Natural killer cell (primary cell): ENCODE measurements at regions not wholly inside any gene's neighbourhood (a gene's known extent, or its start where the extent isn't known, plus 50 kb on each side); places are given as distances from the start of the nearest gene placed in this dataset.

Experiments used
- ATAC-seq, 3 donors: fragments of 150-1000 bp in 2 of 3; fragments of 200-7000 bp in 1 of 3; cut with Tn5 transposase; 1 replicate in 1 of 3; 2 replicates in 2 of 3; pipeline ENCODE4 v1.10.0; 2021; ENCODE audit warnings: mild to moderate bottlenecking in 2 of 3, moderate library complexity in 2 of 3
- DNase-seq, 2 donors: peaks; one replicate each; pipeline versions ENCODE4 v3.0.0 to v3.0.0-alpha.2; 2013 to 2021; ENCODE audit warnings: mixed read lengths in 1 of 2
- H3K27ac ChIP-seq: one replicate; pipeline ENCODE4 v1.5.1; 2013; ENCODE audit warnings: mild to moderate bottlenecking, low read length
- H3K27me3 ChIP-seq: one replicate; pipeline ENCODE4 v1.6.1; 2013; ENCODE audit warnings: low read length; ENCODE audit not compliant: control insufficient read depth, insufficient read depth
- H3K36me3 ChIP-seq: one replicate; pipeline ENCODE4 v1.6.1; 2013; ENCODE audit warnings: low read length; ENCODE audit not compliant: control insufficient read depth, insufficient read depth
- H3K4me1 ChIP-seq: one replicate; pipeline ENCODE4 v1.6.1; 2013; ENCODE audit warnings: low read length; ENCODE audit not compliant: control insufficient read depth, insufficient read depth
- H3K4me3 ChIP-seq: one replicate; pipeline ENCODE4 v1.5.1; 2013; ENCODE audit warnings: low read length
- H3K9me3 ChIP-seq: one replicate; pipeline ENCODE4 v1.6.1; 2013; ENCODE audit warnings: low read length; ENCODE audit not compliant: control insufficient read depth, insufficient read depth
- H3K27ac Mint-ChIP-seq, 2 donors: one replicate each; pipeline ENCODE4 v1.8.0; 2022; ENCODE audit warnings: mild to moderate bottlenecking in 2 of 2, mixed read lengths in 2 of 2, moderate library complexity in 1 of 2
- H3K27me3 Mint-ChIP-seq, 2 donors: one replicate each; pipeline ENCODE4 v1.8.0; 2022; ENCODE audit warnings: low read depth in 2 of 2, mixed read lengths in 2 of 2
- H3K36me3 Mint-ChIP-seq: one replicate; pipeline ENCODE4 v1.8.0; 2022; ENCODE audit warnings: mixed read lengths
- H3K4me1 Mint-ChIP-seq, 2 donors: one replicate each; pipeline ENCODE4 v1.8.0; 2022; ENCODE audit warnings: mixed read lengths in 2 of 2
- H3K4me3 Mint-ChIP-seq: one replicate; pipeline ENCODE4 v1.8.0; 2022; ENCODE audit warnings: mild to moderate bottlenecking, moderate library complexity, mixed read lengths
- H3K9me3 Mint-ChIP-seq, 2 donors: one replicate each; pipeline ENCODE4 v1.8.0; 2022; ENCODE audit warnings: mixed read lengths in 2 of 2
- WGBS: methylation state at CpG from one replicate; pipeline ENCODE4 v1.1.7; 2013; ENCODE audit warnings: missing lambda C conversion rate; ENCODE audit not compliant: insufficient coverage; 5-methylcytosine and 5-hydroxymethylcytosine counted together
- intact Hi-C: fragments of 100-400 bp; cut with micrococcal nuclease; formaldehyde crosslinking; loops from one replicate; pipeline ENCODE4 v1.14.2; 2022
- TF ChIP-seq, protein P1 (sequence below): fragments of 200-600 bp; IDR thresholded peaks from one replicate; pipeline ENCODE4 v1.8.0; 2022; ENCODE audit warnings: antibody characterized with exemption

- ATAC-seq: no peak
- Mint-ChIP-seq H3K27me3 (peaks cover 0 to 4% of the 10 kb centered on the region in 2 donors), H3K9me3 (peaks cover 7% of the 10 kb centered on the region in 2 donors), H3K36me3 (peaks cover 19% of the 10 kb centered on the region), H3K27ac (no peak overlapping the region), H3K4me1 (no peaks in the 10 kb centered on the region), H3K4me3 (no peak overlapping the region)
- intact Hi-C loops: no loop called here
- 93% methylated on average over 37 of the region's 50 CpGs for WGBS
- Histone ChIP-seq H3K4me1 (no peaks in the 10 kb centered on the region), H3K36me3 (no peaks in the 10 kb centered on the region), H3K27me3 (no peaks in the 10 kb centered on the region), H3K4me3 (no peak overlapping the region), H3K27ac (no peak overlapping the region), H3K9me3 (peaks cover 20% of the 10 kb centered on the region)
- DNase-seq: no peak
- TF ChIP-seq, protein P1, sequence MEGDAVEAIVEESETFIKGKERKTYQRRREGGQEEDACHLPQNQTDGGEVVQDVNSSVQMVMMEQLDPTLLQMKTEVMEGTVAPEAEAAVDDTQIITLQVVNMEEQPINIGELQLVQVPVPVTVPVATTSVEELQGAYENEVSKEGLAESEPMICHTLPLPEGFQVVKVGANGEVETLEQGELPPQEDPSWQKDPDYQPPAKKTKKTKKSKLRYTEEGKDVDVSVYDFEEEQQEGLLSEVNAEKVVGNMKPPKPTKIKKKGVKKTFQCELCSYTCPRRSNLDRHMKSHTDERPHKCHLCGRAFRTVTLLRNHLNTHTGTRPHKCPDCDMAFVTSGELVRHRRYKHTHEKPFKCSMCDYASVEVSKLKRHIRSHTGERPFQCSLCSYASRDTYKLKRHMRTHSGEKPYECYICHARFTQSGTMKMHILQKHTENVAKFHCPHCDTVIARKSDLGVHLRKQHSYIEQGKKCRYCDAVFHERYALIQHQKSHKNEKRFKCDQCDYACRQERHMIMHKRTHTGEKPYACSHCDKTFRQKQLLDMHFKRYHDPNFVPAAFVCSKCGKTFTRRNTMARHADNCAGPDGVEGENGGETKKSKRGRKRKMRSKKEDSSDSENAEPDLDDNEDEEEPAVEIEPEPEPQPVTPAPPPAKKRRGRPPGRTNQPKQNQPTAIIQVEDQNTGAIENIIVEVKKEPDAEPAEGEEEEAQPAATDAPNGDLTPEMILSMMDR: no peak
Measured at GRCh38 chr20:30484009-30484748, 773.3 kb upstream of the DEFB115 start.

DNA sequence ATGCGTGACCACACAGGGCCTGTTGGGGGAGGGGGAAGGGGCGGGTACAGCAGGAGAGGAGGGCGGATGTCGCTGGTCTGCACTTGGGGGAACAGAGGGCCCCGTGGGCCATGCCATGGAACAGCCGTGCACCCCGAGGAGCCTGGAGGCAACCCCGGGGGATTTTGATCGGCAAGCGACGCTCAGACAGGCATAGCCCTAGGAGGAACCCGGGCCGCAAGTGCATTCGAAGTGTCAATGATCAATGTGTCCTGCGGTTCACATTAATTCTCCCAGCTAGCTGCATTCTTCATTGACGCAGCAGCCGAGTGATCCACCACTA, 772.8 kb upstream of the DEFB115 start:
- Histone ChIP-seq H3K4me1 (no peaks in the 10 kb centered on the region), H3K27ac (no peak overlapping the region), H3K27me3 (no peaks in the 10 kb centered on the region), H3K9me3 (peaks cover 22% of the 10 kb centered on the region), H3K36me3 (no peaks in the 10 kb centered on the region), H3K4me3 (no peak overlapping the region)
- TF ChIP-seq, protein P1: no peak
- intact Hi-C loops: no loop called here
- DNase-seq (no peak), ATAC-seq (no peak)
- H3K27me3 Mint-ChIP-seq: peaks cover 0 to 4% of the 10 kb centered on the region in 2 donors
- WGBS: 93% methylated on average over 17 of the region's 17 CpGs
- H3K4me3 Mint-ChIP-seq: no peak overlapping the region
- H3K36me3 Mint-ChIP-seq: peaks cover 19% of the 10 kb centered on the region
- no peaks in the 10 kb centered on the region for H3K4me1 Mint-ChIP-seq
- H3K9me3 Mint-ChIP-seq: peaks cover 7% of the 10 kb centered on the region in 2 donors
- no peak overlapping the region for H3K27ac Mint-ChIP-seq

DNA sequence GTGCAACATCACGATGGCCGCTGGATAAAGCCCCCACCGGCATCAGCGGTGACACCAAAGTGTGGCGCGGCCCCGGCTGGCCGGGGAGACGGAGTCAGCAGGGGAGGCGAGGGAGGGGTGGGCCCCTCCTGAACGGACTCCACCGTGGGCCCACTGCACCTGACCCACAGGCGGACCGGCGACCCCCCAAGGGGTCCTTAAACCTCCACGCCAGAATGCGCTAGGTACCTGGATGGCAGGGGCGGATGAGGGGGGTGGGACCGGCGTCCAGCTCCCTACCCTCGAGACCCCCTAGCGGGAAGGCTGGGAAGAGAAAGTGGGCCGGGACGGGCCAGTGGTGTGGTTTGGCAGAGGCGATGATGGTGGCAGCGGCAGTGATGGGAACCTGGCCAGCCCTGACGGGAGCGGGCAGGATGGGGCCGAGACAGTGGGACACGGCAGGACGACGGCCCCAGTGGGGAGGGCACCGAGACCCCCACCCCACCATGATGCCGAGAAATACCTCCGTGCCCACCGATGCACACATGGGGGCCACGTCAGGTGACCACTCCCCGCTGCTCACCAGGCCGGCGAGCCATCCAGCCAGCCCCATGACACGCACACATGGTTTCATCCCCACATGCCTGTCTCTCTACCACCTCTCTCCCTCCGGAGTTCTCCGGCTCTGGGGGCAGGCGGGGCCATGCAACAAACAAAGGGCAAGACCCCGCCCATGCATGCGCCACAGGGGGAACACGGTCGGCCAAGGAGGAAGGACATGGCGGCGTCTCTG, 771.9 kb upstream of the DEFB115 start:
- no peaks in the 10 kb centered on the region for H3K36me3 ChIP-seq
- Mint-ChIP-seq H3K9me3 (peaks cover 7% of the 10 kb centered on the region in 2 donors), H3K4me1 (no peaks in the 10 kb centered on the region), H3K4me3 (no peak overlapping the region), H3K36me3 (peaks cover 19% of the 10 kb centered on the region), H3K27ac (no peak overlapping the region), H3K27me3 (peaks cover 0 to 4% of the 10 kb centered on the region in 2 donors)
- TF ChIP-seq, protein P1: no peak
- H3K9me3 ChIP-seq: peaks cover 24% of the 10 kb centered on the region
- H3K27ac ChIP-seq: no peak overlapping the region
- WGBS: 95% methylated on average over 50 of the region's 50 CpGs
- intact Hi-C loops: no loop called here
- ATAC-seq (peak in 1 of 3 donors; percentile 27), DNase-seq (no peak)
- H3K4me1 ChIP-seq: no peaks in the 10 kb centered on the region
- no peak overlapping the region for H3K4me3 ChIP-seq
- no peaks in the 10 kb centered on the region for H3K27me3 ChIP-seq
